AG04450 (cell line): ENCODE measurements at regions not wholly inside any gene's neighbourhood (a gene's known extent, or its start where the extent isn't known, plus 50 kb on each side); places are given as distances from the start of the nearest gene placed in this dataset.

Experiments used
- CTCF ChIA-PET: fragments of 300-600, 350-600 bp; formaldehyde crosslinking; extraction: SDS; loops from one replicate; lab custom pipeline; 2022; ENCODE audit warnings: antibody characterized with exemption, inconsistent platforms; lab: Charles Lee
- POLR2A ChIA-PET: fragments of 350-600 bp; formaldehyde crosslinking; extraction: SDS; loops from one replicate; lab custom pipeline; 2021; ENCODE audit warnings: antibody characterized with exemption, inconsistent platforms; lab: Yijun Ruan, JAX
- DNase-seq: peaks from one replicate; pipeline ENCODE4 v3.0.0-alpha.2; 2011; ENCODE audit warnings: low read depth, low spot score
- H3K27ac ChIP-seq: one replicate; pipeline ENCODE4 v1.5.1; 2012; ENCODE audit warnings: low read depth, low read length, control low read depth
- H3K27me3 ChIP-seq: one replicate; pipeline ENCODE4 v1.6.0; 2012; ENCODE audit warnings: low read length; ENCODE audit not compliant: control insufficient read depth, insufficient read depth
- H3K4me3 ChIP-seq: 2 replicates; pipeline ENCODE4 v1.5.1; 2011; ENCODE audit warnings: mild to moderate bottlenecking, low read depth, low read length, control low read depth
- H3K9me3 ChIP-seq: 2 replicates; pipeline ENCODE4 v1.5.1; 2012; ENCODE audit warnings: low read length; ENCODE audit not compliant: control insufficient read depth, insufficient read depth
- CTCF ChIP-seq: IDR thresholded peaks from 2 replicates; pipeline ENCODE4 v1.5.1; 2011; ENCODE audit warnings: low read depth, low read length, control low read depth, inconsistent platforms

DNA sequence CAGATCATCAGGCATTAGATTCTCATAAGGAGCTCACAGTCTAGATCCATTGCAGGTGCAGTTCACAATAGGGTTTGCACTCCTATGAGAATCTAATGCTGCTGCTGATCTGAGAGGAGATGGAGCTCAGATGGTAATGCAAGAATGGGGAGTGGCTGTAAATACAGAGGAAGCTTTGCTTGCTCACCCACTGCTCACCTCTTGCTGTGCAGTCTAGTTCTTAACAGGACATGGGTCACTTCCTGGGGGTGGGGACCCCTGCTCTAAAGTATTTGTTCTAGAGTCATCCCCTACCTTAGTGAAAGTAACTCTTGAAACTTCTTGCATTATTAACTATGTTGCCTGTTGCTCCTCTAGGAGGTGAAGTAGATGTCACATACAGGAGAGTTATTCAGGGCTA is 171.3 kb upstream of the PARD3B start:
- Histone ChIP-seq H3K9me3 (no peaks in the 10 kb centered on the region), H3K27me3 (no peaks in the 10 kb centered on the region), H3K27ac (no peak overlapping the region), H3K4me3 (no peak overlapping the region)
- TF ChIP-seq CTCF: no peak
- ChIA-PET POLR2A (no interaction called here), CTCF (no interaction called here)
- DNase-seq: no peak

GRCh38 chr2:204380141-204380881 is 165.0 kb upstream of the PARD3B start:
- CTCF ChIA-PET: no interaction called here
- H3K27me3 ChIP-seq: peaks cover 2% of the 10 kb centered on the region
- POLR2A ChIA-PET: no interaction called here

GRCh38 chr2:204386668-204387067 is 158.6 kb upstream of the PARD3B start:
- ChIA-PET POLR2A (no interaction called here), CTCF (no interaction called here)
- H3K9me3 ChIP-seq: no peaks in the 10 kb centered on the region
- TF ChIP-seq CTCF: no peak
- no peak for DNase-seq
- no peak overlapping the region for H3K4me3 ChIP-seq
- H3K27ac ChIP-seq: no peak overlapping the region
- no peaks in the 10 kb centered on the region for H3K27me3 ChIP-seq

More at GRCh38 chr2:204380141-204380881, 165.0 kb upstream of the PARD3B start:
- H3K27ac ChIP-seq: no peak overlapping the region
- no peaks in the 10 kb centered on the region for H3K9me3 ChIP-seq
- TF ChIP-seq CTCF: no peak
- DNase-seq: no peak
- no peak overlapping the region for H3K4me3 ChIP-seq

DNA sequence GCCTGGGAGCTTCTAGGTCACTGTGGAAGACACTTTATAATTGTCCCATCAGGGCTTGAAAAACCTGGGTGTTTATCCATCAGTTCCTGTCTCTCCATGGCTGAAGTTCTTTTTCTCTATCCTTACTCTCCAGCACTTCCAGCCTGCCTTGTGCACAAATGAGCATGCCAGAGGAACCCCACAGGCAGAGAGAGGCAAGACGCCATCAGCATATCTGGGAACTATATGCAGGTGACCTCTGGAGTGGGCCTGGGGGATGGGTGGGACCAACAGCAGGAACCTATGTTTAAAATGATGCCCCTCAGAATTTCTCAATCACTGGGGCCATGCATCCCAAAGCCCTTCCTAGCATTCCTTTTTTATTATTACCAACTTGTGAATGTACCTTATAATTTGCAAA is 156.2 kb upstream of the PARD3B start:
- no peaks in the 10 kb centered on the region for H3K9me3 ChIP-seq
- ChIA-PET CTCF (no interaction called here), POLR2A (no interaction called here)
- no peak for TF ChIP-seq CTCF
- H3K27me3 ChIP-seq: no peaks in the 10 kb centered on the region
- DNase-seq: no peak
- H3K4me3 ChIP-seq: no peak overlapping the region
- no peak overlapping the region for H3K27ac ChIP-seq

GRCh38 chr2:204389856-204390255 is 155.4 kb upstream of the PARD3B start:
- Histone ChIP-seq H3K27ac (no peak overlapping the region), H3K9me3 (no peaks in the 10 kb centered on the region), H3K27me3 (no peaks in the 10 kb centered on the region), H3K4me3 (no peak overlapping the region)
- ChIA-PET POLR2A (no interaction called here), CTCF (no interaction called here)
- no peak for DNase-seq
- no peak for TF ChIP-seq CTCF
